Prostate gland (tissue), 2 donors: ENCODE measurements at regions not wholly inside any gene's neighbourhood (a gene's known extent, or its start where the extent isn't known, plus 50 kb on each side); places are given as distances from the start of the nearest gene placed in this dataset.

Experiments used
- CTCF ChIP-seq, 4 experiments: fragments of 200-600 bp in 2 of 4; fragments of 450-650 bp in 2 of 4; sonication (generic) in 2 of 4; IDR thresholded peaks; 1 replicate in 3 of 4; 2 replicates in 1 of 4; pipeline ENCODE4 v1.5.1; 2016 to 2019; ENCODE audit warnings: antibody characterized with exemption in 4 of 4, mild to moderate bottlenecking in 2 of 4, moderate library complexity in 2 of 4
- POLR2A ChIP-seq: fragments of 450-650 bp; IDR thresholded peaks from one replicate; pipeline ENCODE4 v1.6.1; 2016; ENCODE audit warnings: antibody characterized with exemption, mild to moderate bottlenecking

- TF ChIP-seq CTCF (IDR thresholded peaks at IDR 0.05) (no peak), POLR2A (no peak)
Observed at GRCh38 chr9:78769690-78770089, 472.8 kb downstream of the PSAT1 start.
